GM18505 (cell line): ENCODE measurements at regions not wholly inside any gene's neighbourhood (a gene's known extent, or its start where the extent isn't known, plus 50 kb on each side); places are given as distances from the start of the nearest gene placed in this dataset.

ENCODE experiments used
- ATAC-seq: cut with Tn5 transposase; IDR thresholded peaks from one replicate; pipeline ENCODE4 v1.9.1; 2021; ENCODE audit not compliant: unreplicated experiment
- POLR2A ChIP-seq: IDR thresholded peaks from 4 replicates; pipeline ENCODE4 v1.6.1; 2011; ENCODE audit warnings: borderline replicate concordance; ENCODE audit not compliant: insufficient read depth, insufficient read length; ENCODE audit errors: extremely low read depth

- TF ChIP-seq POLR2A, result no peak
- no peak for ATAC-seq
Measured at GRCh38 chr20:23269954-23270353, 80.6 kb upstream of the NXT1 start.

- no peak for ATAC-seq
Measured at GRCh38 chr20:23268792-23269354, 81.7 kb upstream of the NXT1 start.

GRCh38 chr20:23267909-23268308 lies 82.7 kb upstream of the NXT1 start:
- TF ChIP-seq POLR2A, result no peak

More at GRCh38 chr20:23268792-23269354, 81.7 kb upstream of the NXT1 start:
- no peak for TF ChIP-seq POLR2A

GRCh38 chr20:23266530-23267398 lies 83.8 kb upstream of the NXT1 start:
- TF ChIP-seq POLR2A, result no peak
- no peak for ATAC-seq

More at GRCh38 chr20:23267909-23268308, 82.7 kb upstream of the NXT1 start:
- ATAC-seq, result no peak

- ATAC-seq, result no peak
- TF ChIP-seq POLR2A, result no peak
Measured at GRCh38 chr20:23265226-23265625, 85.4 kb upstream of the NXT1 start.

- no peak for TF ChIP-seq POLR2A
- no peak for ATAC-seq
Measured at GRCh38 chr20:23264545-23264944, 86.0 kb upstream of the NXT1 start.

GRCh38 chr20:23260181-23260840 lies 90.3 kb upstream of the NXT1 start:
- TF ChIP-seq POLR2A, result no peak
- ATAC-seq, result no peak

GRCh38 chr20:23258747-23259121 lies 91.9 kb upstream of the NXT1 start:
- TF ChIP-seq POLR2A, result no peak
- no peak for ATAC-seq

- no peak for ATAC-seq
- TF ChIP-seq POLR2A, result no peak
Measured at GRCh38 chr20:23257848-23258746, 92.5 kb upstream of the NXT1 start.

- TF ChIP-seq POLR2A, result no peak
- no peak for ATAC-seq
Measured at GRCh38 chr20:23257106-23257761, 93.4 kb upstream of the NXT1 start.

GRCh38 chr20:23255716-23256385 lies 94.7 kb upstream of the NXT1 start:
- TF ChIP-seq POLR2A, result no peak
- no peak for ATAC-seq

- no peak for ATAC-seq
- TF ChIP-seq POLR2A, result no peak
Measured at GRCh38 chr20:23255106-23255505, 95.5 kb upstream of the NXT1 start.
